VCaP (cell line): ENCODE measurements at regions not wholly inside any gene's neighbourhood (a gene's known extent, or its start where the extent isn't known, plus 50 kb on each side); places are given as distances from the start of the nearest gene placed in this dataset.

ENCODE experiments used
- H3K27ac ChIP-seq: fragments of 450-650 bp; 2 replicates; pipeline ENCODE4 v1.5.1; 2017
- TF ChIP-seq, protein P1 (sequence below): fragments of 450-650 bp; conservative IDR thresholded peaks from 2 replicates; pipeline ENCODE4 v1.5.1; 2017; ENCODE audit warnings: mild to moderate bottlenecking, moderate library complexity

DNA sequence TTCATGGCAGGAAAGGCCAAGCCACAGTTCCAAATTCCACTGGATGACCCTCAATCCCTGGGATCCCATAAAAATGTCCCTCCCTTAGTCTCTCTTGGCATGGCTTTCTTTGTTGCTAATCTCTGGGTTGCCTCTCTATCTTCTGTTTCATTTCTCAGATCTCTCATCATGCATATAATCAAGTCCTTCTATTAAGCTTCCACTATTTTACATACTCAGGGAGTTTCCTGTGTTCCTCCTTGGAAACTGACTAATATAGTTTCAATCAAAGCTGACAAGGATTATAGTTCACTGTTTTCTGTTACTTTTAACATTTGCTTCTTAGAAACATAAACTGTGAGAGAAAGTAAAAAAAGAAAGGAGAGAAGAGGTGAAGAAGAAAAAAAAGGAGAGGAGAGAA, 113.8 kb upstream of the COL8A1 start:
- no peak overlapping the region for H3K27ac ChIP-seq
- TF ChIP-seq, protein P1, sequence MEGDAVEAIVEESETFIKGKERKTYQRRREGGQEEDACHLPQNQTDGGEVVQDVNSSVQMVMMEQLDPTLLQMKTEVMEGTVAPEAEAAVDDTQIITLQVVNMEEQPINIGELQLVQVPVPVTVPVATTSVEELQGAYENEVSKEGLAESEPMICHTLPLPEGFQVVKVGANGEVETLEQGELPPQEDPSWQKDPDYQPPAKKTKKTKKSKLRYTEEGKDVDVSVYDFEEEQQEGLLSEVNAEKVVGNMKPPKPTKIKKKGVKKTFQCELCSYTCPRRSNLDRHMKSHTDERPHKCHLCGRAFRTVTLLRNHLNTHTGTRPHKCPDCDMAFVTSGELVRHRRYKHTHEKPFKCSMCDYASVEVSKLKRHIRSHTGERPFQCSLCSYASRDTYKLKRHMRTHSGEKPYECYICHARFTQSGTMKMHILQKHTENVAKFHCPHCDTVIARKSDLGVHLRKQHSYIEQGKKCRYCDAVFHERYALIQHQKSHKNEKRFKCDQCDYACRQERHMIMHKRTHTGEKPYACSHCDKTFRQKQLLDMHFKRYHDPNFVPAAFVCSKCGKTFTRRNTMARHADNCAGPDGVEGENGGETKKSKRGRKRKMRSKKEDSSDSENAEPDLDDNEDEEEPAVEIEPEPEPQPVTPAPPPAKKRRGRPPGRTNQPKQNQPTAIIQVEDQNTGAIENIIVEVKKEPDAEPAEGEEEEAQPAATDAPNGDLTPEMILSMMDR = no peak

DNA sequence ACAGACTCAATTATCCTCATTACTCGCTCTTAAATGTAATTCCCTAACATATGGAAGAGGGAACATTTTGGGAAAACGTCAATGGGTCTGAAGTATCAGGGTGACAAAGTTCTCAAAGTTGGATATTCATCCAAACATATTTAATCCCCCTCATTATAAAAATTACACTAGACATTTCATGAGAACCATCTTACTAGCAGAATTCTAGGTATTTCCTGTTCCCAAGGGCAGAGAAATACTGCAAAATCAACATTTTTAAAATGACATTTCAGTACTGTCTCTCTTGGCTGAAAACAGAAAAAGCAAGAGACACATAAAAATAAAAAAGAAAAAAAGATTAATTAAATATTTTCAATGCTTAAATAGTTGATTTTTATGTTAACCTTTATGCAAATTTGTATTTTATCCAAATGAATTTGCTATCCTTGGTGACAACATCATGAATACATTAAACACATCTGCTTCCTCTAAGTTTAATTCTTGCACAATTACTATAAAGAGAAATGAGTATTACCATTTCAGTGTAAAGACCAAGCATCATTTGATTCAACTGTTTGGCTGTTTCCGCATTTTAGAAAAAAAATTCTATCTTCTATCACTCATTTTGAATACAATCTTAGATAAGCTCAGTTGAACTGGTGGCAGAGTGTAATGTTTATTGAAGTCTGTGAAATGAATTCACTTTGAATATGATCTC, 114.8 kb upstream of the COL8A1 start:
- TF ChIP-seq, protein P1 = no peak
- no peak overlapping the region for H3K27ac ChIP-seq

DNA sequence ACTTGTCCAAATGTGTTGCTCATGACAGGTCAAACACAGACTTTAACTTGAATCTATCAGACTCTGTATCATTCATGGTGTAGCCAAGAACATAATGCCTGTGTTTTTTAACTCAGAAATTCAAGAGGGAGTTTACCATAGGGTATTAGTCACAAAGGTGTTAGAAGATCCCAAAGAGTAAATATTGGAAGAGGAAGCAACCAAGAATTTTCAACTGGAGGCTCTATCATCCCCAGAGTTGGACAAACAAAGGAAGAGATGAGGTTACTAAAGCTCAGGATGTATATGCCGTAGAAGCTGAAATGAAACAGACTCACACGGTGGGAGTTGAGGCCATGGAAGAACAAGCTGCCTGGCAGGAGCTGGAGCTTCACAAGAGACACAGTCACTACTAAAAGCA, 116.2 kb upstream of the COL8A1 start:
- no peak overlapping the region for H3K27ac ChIP-seq
- TF ChIP-seq, protein P1 = no peak

DNA sequence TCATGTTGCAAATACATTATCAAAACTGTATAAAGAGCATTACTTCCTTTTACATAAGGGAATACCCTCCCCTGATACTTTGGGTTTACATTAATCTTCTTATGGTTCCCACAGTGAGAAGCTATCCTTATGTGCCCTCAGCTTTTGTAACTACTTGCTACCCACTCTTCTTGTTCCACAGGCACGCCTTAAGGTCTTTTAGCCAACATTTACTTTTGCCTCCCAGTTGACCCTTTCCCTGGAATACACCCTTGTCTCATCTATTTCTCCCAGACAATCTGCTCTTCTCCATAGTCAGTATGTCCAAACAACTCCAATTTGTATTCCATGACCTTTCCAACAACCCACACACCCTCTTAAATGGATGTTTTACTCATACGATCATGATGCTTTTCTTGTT, 116.8 kb upstream of the COL8A1 start:
- TF ChIP-seq, protein P1 = no peak
- H3K27ac ChIP-seq = no peak overlapping the region

DNA sequence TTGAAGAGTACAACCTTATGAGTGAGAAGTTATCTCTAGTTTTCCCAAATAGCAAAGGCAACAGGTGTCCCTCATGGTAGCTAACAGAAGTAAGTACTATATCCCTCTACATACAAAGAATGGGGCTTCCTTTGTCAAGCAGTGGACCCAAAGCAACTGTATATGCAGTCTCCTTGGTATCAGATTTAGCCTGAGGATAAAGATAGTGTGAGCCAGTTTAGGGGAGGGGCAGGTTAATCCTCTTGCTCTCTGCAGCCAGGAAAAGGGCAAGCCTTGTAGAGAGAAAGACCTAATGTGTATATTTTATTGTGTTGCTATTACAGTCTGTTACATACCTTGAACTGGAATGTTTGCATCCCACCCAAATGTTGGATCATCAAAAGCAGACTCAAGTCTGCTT, 117.9 kb upstream of the COL8A1 start:
- TF ChIP-seq, protein P1 = no peak
- no peak overlapping the region for H3K27ac ChIP-seq

DNA sequence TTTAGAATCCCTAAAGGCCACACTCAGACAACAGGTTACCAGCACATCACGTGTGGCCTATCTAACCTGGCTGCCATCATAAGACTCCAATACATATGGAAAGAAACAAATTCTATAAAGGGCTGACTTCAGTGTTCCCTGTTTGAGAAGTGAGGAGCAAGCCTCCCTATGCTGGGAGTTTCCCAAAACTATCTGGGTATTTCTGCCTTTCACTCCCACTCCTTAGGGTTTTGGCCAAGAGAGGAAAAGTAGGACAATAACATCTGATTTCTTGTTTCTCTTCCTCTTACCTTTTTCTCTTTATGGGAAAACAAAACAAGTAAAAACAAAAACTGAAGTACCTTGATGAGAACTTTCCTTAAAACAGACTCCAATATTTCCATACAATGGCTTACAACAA, 121.5 kb upstream of the COL8A1 start:
- TF ChIP-seq, protein P1 = no peak
- no peak overlapping the region for H3K27ac ChIP-seq

DNA sequence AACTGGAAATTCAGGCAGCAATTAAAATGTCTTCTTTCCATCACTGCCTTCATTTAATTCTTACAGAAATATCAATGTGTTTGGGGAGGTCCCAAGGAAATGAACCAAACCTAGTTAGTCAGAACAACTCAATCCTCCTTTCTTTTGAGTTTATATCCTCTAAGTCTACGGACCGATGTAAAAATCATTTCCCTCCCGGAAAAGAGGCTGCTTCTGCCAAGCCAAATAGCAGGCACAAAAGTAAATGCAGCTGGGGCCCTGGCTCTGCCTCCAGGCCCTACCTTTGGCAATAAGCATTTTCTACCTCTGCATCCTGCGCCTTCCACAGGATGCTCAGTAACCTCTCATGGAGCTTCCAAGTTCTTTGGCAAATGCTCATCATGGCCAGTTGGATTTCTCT, 122.5 kb upstream of the COL8A1 start:
- TF ChIP-seq, protein P1 = no peak
- no peak overlapping the region for H3K27ac ChIP-seq
